Lung (tissue), 11 donors: ENCODE measurements at regions not wholly inside any gene's neighbourhood (a gene's known extent, or its start where the extent isn't known, plus 50 kb on each side); places are given as distances from the start of the nearest gene placed in this dataset.

Experiments
- ATAC-seq: fragments of 200-7000 bp; cut with Tn5 transposase; one replicate; pipeline ENCODE4 v1.9.1; 2020; ENCODE audit warnings: moderate number of reproducible peaks; ENCODE audit not compliant: insufficient read depth, low FRiP score
- DNase-seq, 3 donors: peaks; one replicate each; pipeline ENCODE4 v3.0.0-alpha.2; 2013 to 2017
- H3K27ac ChIP-seq, 2 donors: one replicate each; pipeline ENCODE4 v1.5.1; 2013; ENCODE audit warnings: mild to moderate bottlenecking in 2 of 2, moderate library complexity in 2 of 2, control low read depth in 1 of 2, inconsistent platforms in 1 of 2, low read depth in 1 of 2, low read length in 1 of 2
- H3K27me3 ChIP-seq, 3 donors: one replicate each; pipeline ENCODE4 v1.5.1; 2013; ENCODE audit warnings: low read length in 2 of 3; ENCODE audit not compliant: control insufficient read depth in 3 of 3, insufficient read depth in 3 of 3
- H3K36me3 ChIP-seq, 4 donors: one replicate each; pipeline ENCODE4 v1.5.1; 2013; ENCODE audit warnings: low read length in 4 of 4, mild to moderate bottlenecking in 1 of 4, moderate library complexity in 1 of 4; ENCODE audit not compliant: control insufficient read depth in 4 of 4, insufficient read depth in 4 of 4
- H3K4me1 ChIP-seq, 5 donors: one replicate each; pipeline ENCODE4 v1.5.1; 2013; ENCODE audit warnings: low read length in 5 of 5, mild to moderate bottlenecking in 2 of 5, moderate library complexity in 1 of 5; ENCODE audit not compliant: control insufficient read depth in 5 of 5, insufficient read depth in 5 of 5
- H3K4me3 ChIP-seq: one replicate; pipeline ENCODE4 v1.5.1; 2013; ENCODE audit warnings: mild to moderate bottlenecking, control low read depth, moderate library complexity
- H3K9ac ChIP-seq, 2 donors: one replicate each; pipeline ENCODE4 v1.5.1; 2013; ENCODE audit warnings: low read length in 2 of 2, control low read depth in 1 of 2; ENCODE audit not compliant: insufficient read depth in 1 of 2
- H3K9me3 ChIP-seq, 4 donors: one replicate each; pipeline ENCODE4 v1.5.1; 2013; ENCODE audit warnings: low read length in 3 of 4, mild to moderate bottlenecking in 1 of 4, moderate library complexity in 1 of 4; ENCODE audit not compliant: control insufficient read depth in 4 of 4, insufficient read depth in 3 of 4
- WGBS, 2 donors: extraction: QIAGEN DNeasy Blood & Tissue Kit; methylation state at CpG; one replicate each; pipeline ENCODE4 v1.1.7; 2013; 5-methylcytosine and 5-hydroxymethylcytosine counted together
- TF ChIP-seq, protein P1 (sequence below): IDR thresholded peaks from 2 replicates; pipeline ENCODE4 v1.5.1; 2012; ENCODE audit warnings: mild to moderate bottlenecking; ENCODE audit errors: control extremely low read depth, extremely low read depth
- donor health status: control.
- donor health status: control.
- donor health status: Bipolar disorder and iron deficiency.
- donor health status: healthy.
- donor health status: DM: yes; HTN: yes; CAD: no.

DNA sequence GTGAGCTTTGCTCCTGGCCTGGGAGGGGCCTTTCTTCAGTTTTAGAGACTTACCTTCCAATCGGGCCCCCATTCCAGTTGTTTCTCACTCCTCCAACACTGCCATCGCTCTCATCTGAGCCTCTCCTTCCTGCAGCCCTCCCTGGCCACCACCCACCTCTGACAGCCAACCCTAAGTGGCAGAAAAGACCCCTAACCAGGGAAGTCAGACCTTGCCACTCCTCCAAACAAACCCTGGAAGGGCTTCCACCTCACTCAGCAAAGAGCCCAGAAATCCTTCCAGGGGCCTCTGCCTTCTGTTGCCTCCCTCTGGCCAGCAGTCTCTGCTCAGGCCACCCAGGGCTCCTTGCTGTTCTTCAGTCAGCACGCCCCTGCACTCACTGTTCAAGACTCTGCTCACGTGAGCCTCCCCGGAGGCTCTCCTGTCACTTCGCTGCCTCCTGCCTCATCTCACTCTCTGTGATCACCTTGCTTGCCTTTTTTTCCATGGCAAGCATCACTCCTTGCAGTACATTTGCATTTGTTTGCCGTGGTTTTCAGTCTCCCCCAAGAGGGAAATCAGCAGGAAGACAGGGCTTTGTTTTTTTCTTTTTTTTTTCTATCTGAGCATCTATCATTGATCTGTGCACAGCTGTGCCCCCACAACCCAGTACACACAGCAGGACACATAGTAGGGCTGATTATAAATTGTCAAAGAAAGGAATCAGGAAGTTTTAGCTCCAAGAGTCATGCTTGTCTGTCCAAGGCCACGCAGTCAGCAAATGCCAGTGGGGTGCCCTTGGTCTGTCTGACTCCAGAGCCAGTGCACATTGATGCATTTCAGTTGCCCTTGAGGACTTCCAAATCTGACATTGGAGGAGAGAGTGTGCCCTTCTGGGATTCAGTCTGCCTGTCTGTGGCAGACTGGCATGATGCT is 83.9 kb downstream of the INHBB start:
- no peak for ATAC-seq
- no peaks in the 10 kb centered on the region for H3K36me3 ChIP-seq

DNA sequence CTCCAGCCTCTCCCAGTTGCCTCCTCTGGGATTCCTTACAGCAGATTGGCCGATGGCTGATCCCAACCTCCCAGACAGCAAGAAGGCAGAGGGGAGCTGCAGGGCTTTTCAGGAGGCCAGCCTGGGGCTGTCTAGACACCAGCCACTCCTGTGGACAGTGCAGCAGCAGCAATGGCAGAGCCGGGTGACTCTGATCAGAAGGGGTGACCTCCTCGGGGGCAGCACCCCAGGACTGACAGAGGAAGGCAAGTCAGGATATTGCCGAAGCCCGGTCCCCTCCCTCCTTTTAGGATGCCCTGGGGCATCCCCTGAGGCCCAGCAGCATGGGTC is 84.5 kb downstream of the INHBB start:
- DNase-seq (peak in 1 of 3 donors; percentile 5), ATAC-seq (no peak)
- TF ChIP-seq, protein P1, sequence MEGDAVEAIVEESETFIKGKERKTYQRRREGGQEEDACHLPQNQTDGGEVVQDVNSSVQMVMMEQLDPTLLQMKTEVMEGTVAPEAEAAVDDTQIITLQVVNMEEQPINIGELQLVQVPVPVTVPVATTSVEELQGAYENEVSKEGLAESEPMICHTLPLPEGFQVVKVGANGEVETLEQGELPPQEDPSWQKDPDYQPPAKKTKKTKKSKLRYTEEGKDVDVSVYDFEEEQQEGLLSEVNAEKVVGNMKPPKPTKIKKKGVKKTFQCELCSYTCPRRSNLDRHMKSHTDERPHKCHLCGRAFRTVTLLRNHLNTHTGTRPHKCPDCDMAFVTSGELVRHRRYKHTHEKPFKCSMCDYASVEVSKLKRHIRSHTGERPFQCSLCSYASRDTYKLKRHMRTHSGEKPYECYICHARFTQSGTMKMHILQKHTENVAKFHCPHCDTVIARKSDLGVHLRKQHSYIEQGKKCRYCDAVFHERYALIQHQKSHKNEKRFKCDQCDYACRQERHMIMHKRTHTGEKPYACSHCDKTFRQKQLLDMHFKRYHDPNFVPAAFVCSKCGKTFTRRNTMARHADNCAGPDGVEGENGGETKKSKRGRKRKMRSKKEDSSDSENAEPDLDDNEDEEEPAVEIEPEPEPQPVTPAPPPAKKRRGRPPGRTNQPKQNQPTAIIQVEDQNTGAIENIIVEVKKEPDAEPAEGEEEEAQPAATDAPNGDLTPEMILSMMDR = no peak
- Histone ChIP-seq H3K4me1 (no peaks in the 10 kb centered on the region), H3K27me3 (peaks cover 0 to 8% (median 0%) of the 10 kb centered on the region in 3 donors), H3K9me3 (no peaks in the 10 kb centered on the region), H3K4me3 (no peak overlapping the region), H3K36me3 (no peaks in the 10 kb centered on the region), H3K9ac (no peak overlapping the region), H3K27ac (no peak overlapping the region)
- WGBS, 2 donors = 87 to 95% methylated on average over 5 of the region's 5 CpGs

More for the DNA sequence above, 83.9 kb downstream of the INHBB start:
- Histone ChIP-seq H3K4me1 (no peaks in the 10 kb centered on the region), H3K9me3 (no peaks in the 10 kb centered on the region), H3K4me3 (no peak overlapping the region), H3K9ac (no peak overlapping the region), H3K27me3 (peaks cover 0 to 8% (median 0%) of the 10 kb centered on the region in 3 donors), H3K27ac (no peak overlapping the region)
- WGBS, 2 donors = 79 to 83% methylated on average over 8 of the region's 8 CpGs
- peak in 1 of 3 donors; percentile 10 for DNase-seq
- TF ChIP-seq, protein P1 = no peak

DNA sequence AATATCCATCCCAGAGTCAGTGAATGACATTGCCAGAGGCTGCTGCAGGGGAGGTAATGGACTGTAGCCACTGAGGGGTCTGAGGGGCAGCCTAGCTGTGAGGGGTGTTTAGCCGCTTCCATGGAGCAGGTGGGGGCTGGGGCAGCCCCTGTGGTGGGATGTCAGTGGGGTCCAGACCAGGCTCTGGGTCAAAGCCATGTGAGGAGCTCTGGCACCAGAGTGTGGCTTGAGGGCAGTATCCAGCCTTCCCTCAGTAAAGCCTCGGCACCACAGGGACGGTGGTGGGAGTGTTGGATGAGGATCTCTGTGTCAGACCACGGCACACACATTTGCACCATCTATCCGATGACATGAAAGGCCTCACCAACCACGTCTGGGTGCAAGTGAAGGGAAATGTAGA is 85.0 kb downstream of the INHBB start:
- ATAC-seq (no peak), DNase-seq (peak in 1 of 3 donors; percentile 10)
- Histone ChIP-seq H3K27me3 (peaks cover 0 to 8% (median 0%) of the 10 kb centered on the region in 3 donors), H3K27ac (no peak overlapping the region), H3K4me1 (no peaks in the 10 kb centered on the region), H3K36me3 (no peaks in the 10 kb centered on the region), H3K9ac (no peak overlapping the region), H3K4me3 (no peak overlapping the region), H3K9me3 (no peaks in the 10 kb centered on the region)
- WGBS, 2 donors = 88 to 95% methylated on average over 6 of the region's 6 CpGs
- TF ChIP-seq, protein P1 = no peak
